ENCODE measurements at regions not wholly inside any gene's neighbourhood (a gene's known extent, or its start where the extent isn't known, plus 50 kb on each side); places are given as distances from the start of the nearest gene placed in this dataset.

DNA sequence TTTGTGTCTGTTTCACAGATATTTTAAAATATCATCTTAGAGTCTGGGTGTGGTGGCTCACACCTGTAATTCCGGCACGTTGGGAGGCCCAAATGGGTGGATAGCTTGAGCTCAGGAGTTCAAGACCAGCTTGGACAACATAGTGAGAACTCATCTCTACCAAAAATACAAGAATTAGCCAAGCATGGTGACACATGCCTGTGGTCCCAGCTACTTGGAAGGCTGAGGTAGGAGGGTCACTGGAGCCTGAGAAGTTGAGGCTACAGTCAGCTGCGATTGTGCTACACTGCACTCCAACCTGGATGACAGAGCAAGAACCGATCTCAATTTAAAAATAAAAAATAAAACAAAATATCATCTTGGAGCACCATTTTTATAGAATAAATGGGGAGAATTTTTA is 1247.6 kb upstream of the MIR17HG start:
- DNase-seq: no peak
- no peak overlapping the region for H3K27ac ChIP-seq
- no peaks in the 10 kb centered on the region for H3K4me1 ChIP-seq
- 92 to 96% methylated on average over 4 of the region's 4 CpGs for WGBS, 2 donors
- intact Hi-C loops (cut with DNase I): no loop called here
- no peaks in the 10 kb centered on the region for H3K27me3 ChIP-seq
- no peak for TF ChIP-seq POLR2A (IDR thresholded peaks at IDR 0.05)
- no peaks in the 10 kb centered on the region for H3K36me3 ChIP-seq
- no peak overlapping the region for H3K4me3 ChIP-seq (replicated peaks in 1 of 3)
- H3K9me3 ChIP-seq: no peaks in the 10 kb centered on the region

DNA sequence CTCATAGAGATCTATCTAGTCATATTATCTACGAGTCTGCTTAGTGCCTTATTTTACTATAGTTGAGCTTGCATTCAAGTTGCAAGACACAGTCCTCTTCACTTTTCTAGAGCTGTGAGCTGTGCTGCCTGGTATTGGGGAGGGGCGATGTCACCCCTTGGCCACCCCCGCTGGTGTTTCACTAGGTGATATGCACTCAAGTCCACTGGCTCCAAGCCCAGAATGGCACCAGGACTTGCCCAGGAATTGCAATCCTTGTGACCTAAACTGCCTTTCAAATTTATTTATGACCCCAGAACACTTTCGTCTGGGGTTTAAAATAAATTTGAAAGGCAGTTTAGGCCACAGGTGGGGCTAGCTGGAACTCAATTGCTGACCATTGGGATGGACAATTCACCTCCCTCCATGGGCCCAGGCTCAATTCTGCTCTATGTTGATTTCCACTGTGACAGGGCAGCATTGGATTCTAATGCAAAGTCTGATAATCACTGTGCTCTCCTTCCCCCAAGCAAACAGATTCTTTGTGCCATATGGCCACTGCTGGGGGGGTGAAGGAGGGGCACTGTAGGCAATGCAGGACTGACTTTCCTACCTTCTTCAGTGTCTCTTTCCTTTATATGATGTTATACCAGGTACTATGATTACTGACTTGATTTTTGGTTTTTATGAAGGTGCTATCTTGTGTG is 1244.2 kb upstream of the MIR17HG start:
- 71 to 83% methylated on average over 4 of the region's 4 CpGs for WGBS, 2 donors
- TF ChIP-seq, protein P1, sequence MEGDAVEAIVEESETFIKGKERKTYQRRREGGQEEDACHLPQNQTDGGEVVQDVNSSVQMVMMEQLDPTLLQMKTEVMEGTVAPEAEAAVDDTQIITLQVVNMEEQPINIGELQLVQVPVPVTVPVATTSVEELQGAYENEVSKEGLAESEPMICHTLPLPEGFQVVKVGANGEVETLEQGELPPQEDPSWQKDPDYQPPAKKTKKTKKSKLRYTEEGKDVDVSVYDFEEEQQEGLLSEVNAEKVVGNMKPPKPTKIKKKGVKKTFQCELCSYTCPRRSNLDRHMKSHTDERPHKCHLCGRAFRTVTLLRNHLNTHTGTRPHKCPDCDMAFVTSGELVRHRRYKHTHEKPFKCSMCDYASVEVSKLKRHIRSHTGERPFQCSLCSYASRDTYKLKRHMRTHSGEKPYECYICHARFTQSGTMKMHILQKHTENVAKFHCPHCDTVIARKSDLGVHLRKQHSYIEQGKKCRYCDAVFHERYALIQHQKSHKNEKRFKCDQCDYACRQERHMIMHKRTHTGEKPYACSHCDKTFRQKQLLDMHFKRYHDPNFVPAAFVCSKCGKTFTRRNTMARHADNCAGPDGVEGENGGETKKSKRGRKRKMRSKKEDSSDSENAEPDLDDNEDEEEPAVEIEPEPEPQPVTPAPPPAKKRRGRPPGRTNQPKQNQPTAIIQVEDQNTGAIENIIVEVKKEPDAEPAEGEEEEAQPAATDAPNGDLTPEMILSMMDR (IDR thresholded peaks at IDR 0.05): no peak
- TF ChIP-seq POLR2A (IDR thresholded peaks at IDR 0.05): no peak
- intact Hi-C loops (cut with DNase I): no loop called here

DNA sequence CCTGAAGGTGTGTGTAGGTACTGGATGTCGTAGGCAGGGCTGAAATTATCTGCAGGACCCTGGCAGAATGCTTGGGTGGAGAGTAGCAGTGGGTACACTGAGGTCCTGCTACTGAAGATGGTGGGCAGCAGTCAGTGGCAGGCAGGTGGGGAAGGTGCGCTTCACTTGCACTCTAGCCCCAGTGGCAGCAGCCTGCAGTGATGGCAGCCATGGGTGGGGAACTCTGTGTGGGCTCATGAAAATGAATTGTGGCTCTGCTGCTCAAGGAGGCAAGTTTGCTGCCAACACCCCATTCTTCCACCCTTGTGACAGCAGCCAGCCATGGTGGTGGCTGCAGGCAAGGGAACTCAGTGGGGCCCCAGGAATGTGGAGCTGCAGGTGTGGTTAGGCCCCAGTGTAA is 1242.7 kb upstream of the MIR17HG start:
- no peaks in the 10 kb centered on the region for H3K9me3 ChIP-seq
- H3K4me1 ChIP-seq: no peaks in the 10 kb centered on the region
- TF ChIP-seq, protein P1 (IDR thresholded peaks at IDR 0.05): no peak
- TF ChIP-seq POLR2A (IDR thresholded peaks at IDR 0.05): no peak
- intact Hi-C loops (cut with DNase I): no loop called here
- H3K36me3 ChIP-seq: no peaks in the 10 kb centered on the region
- no peak for DNase-seq
- no peak overlapping the region for H3K4me3 ChIP-seq (replicated peaks in 1 of 3)
- H3K27ac ChIP-seq: no peak overlapping the region
- WGBS, 2 donors: 91 to 100% methylated on average over 2 of the region's 2 CpGs
- H3K27me3 ChIP-seq: no peaks in the 10 kb centered on the region

More for the DNA sequence above, 1244.2 kb upstream of the MIR17HG start:
- H3K36me3 ChIP-seq: no peaks in the 10 kb centered on the region
- H3K27me3 ChIP-seq: no peaks in the 10 kb centered on the region
- H3K4me1 ChIP-seq: no peaks in the 10 kb centered on the region
- DNase-seq: no peak
- no peak overlapping the region for H3K27ac ChIP-seq
- no peaks in the 10 kb centered on the region for H3K9me3 ChIP-seq
- no peak overlapping the region for H3K4me3 ChIP-seq (replicated peaks in 1 of 3)

DNA sequence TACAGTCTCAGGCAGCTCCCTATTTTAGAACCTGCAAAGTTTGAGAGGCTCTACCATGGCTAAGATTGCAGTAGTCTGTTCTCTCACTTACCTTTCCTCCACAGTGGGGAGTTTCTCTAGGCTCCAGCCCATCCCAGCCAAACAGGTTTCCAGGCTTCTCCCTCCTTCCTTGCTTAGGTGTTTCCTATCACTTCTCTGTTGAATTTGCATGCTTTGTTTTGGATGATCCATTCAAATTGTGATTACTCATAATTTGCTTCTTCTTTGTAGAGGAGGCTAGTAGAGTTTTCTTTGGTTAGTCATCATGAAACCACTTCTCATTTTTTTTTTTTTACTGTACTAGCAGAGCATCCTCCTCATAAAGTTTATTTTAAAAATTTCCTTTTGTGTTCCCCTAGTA is 1242.2 kb upstream of the MIR17HG start:
- Histone ChIP-seq H3K27ac (no peak overlapping the region), H3K4me1 (no peaks in the 10 kb centered on the region), H3K36me3 (no peaks in the 10 kb centered on the region), H3K27me3 (no peaks in the 10 kb centered on the region), H3K4me3 (replicated peaks in 1 of 3) (no peak overlapping the region), H3K9me3 (no peaks in the 10 kb centered on the region)
- TF ChIP-seq POLR2A (IDR thresholded peaks at IDR 0.05): no peak
- TF ChIP-seq, protein P1 (IDR thresholded peaks at IDR 0.05): no peak
- intact Hi-C loops (cut with DNase I): no loop called here
- no peak for DNase-seq

DNA sequence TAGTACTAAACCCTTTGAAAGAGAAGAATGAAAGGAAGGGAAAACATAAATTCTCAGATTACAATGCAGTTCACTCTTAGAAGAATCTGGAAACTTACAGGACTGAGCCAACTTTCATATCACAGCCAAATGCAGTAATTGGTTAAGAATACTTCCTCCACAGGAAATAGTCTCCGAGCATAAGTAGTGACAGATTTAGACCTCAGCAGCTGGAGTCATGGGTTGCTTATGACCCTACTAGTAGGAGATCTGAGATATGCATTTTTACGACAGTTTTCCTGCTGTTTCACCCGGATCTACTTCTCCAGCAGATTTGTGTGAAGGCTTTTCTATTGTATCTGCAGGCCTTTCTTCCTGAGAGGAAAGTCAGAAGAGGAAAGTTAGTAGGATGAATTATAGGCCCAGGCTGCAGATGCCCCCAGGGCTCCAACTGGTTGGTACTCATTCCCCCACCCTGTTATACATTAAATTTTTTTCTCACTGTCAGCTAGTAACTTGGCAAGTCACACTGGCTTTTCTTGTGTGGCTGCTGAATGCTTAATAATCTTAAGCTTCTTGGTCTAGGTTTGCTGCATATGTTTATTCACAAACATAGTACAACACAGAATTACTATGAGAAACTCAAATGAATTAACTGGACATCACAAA is 1241.5 kb upstream of the MIR17HG start:
- Histone ChIP-seq H3K27me3 (no peaks in the 10 kb centered on the region), H3K9me3 (no peaks in the 10 kb centered on the region), H3K4me3 (replicated peaks in 1 of 3) (no peak overlapping the region), H3K36me3 (no peaks in the 10 kb centered on the region), H3K27ac (no peak overlapping the region), H3K4me1 (no peaks in the 10 kb centered on the region)
- no peak for DNase-seq
- WGBS, 2 donors: 51 to 67% methylated on average over 3 of the region's 3 CpGs
- intact Hi-C loops (cut with DNase I): no loop called here
- TF ChIP-seq POLR2A (IDR thresholded peaks at IDR 0.05): no peak
- TF ChIP-seq, protein P1 (IDR thresholded peaks at IDR 0.05): no peak

Data from thyroid gland (tissue), 4 donors.